Right lobe of liver (tissue), 4 donors: ENCODE measurements at regions not wholly inside any gene's neighbourhood (a gene's known extent, or its start where the extent isn't known, plus 50 kb on each side); places are given as distances from the start of the nearest gene placed in this dataset.
"Not testable (repeated sequence)": the region's sequence is repeated elsewhere in the genome, so short reads cannot be mapped to it uniquely, and the experiment has no call there.

Experiments
- POLR2A ChIP-seq: fragments of 450-650 bp; IDR thresholded peaks from one replicate; pipeline ENCODE4 v1.6.1; 2017; ENCODE audit warnings: antibody characterized with exemption, mild to moderate bottlenecking
- TF ChIP-seq, protein P1 (sequence below), 4 donors: fragments of 200-600 bp in 3 of 4; fragments of 450-650 bp in 1 of 4; IDR thresholded peaks; one replicate each; pipeline versions ENCODE4 v1.5.1 to v1.8.0; 2016 to 2022; ENCODE audit warnings: antibody characterized with exemption in 4 of 4, mild to moderate bottlenecking in 2 of 4
- donor health status: DM: no; HTN: no; CAD: no.
- donor health status: DM: no; HTN: no; CAD: no.
- donor health status: DM: no; HTN: yes; CAD: no.

- TF ChIP-seq, protein P1, sequence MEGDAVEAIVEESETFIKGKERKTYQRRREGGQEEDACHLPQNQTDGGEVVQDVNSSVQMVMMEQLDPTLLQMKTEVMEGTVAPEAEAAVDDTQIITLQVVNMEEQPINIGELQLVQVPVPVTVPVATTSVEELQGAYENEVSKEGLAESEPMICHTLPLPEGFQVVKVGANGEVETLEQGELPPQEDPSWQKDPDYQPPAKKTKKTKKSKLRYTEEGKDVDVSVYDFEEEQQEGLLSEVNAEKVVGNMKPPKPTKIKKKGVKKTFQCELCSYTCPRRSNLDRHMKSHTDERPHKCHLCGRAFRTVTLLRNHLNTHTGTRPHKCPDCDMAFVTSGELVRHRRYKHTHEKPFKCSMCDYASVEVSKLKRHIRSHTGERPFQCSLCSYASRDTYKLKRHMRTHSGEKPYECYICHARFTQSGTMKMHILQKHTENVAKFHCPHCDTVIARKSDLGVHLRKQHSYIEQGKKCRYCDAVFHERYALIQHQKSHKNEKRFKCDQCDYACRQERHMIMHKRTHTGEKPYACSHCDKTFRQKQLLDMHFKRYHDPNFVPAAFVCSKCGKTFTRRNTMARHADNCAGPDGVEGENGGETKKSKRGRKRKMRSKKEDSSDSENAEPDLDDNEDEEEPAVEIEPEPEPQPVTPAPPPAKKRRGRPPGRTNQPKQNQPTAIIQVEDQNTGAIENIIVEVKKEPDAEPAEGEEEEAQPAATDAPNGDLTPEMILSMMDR (IDR thresholded peaks at IDR 0.05): not testable (repeated sequence)
- not testable (repeated sequence) for TF ChIP-seq POLR2A
These were observed 156.8 kb upstream of the GIMD1 start for GRCh38 chr4:106525425-106525824.
